Stimulated activated CD4-positive, alpha-beta T cell treated with anti-CD3 and anti-CD28 coated beads, TNF-alpha, amount 100 ng/mL, for 1 hour (primary cell): ENCODE measurements at regions not wholly inside any gene's neighbourhood (a gene's known extent, or its start where the extent isn't known, plus 50 kb on each side); places are given as distances from the start of the nearest gene placed in this dataset.

Experiments
- DNase-seq, 3 donors: peaks; one replicate each; pipeline ENCODE4 v3.0.0-alpha.2; 2020; ENCODE audit warnings: low read depth in 3 of 3, low spot score in 1 of 3

DNA sequence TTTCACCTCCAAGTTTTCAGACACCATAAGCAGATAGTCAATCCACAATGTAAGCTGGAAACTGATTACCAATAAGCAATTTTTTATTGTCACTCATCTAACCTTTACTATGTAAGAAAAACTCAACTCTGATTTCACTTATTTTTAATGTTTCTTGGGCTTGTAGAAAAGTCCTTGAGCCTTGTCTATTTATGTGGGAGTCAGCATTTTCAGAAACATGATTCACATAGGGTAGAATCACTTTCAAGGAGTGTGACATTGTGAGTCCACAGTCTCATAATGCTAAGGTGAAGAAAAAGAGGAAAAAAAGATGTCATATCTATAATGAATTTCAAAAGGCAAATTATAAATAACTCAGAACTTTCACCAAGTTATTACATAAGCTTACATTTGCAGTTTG lies 2167.9 kb upstream of the C9orf72 start:
- no peak for DNase-seq

DNA sequence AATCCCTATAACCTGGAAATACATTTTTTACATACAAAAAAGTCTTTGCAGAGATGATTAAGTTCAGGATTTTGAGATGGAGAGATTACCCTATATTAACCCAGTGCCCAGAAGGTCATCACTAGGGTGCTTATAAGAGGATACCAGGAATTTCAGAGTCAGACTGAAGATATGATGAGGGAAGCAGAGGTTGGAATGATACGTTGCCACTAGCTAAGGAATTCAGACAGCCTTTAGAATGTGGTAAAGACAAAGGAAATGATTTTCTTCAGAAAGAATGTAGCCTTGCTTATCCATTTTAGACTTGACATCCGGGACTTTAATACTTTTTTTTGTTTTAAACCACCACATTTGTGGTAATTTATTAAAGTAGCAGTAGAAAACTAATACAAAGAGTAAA lies 2176.8 kb upstream of the C9orf72 start:
- DNase-seq: no peak

DNA sequence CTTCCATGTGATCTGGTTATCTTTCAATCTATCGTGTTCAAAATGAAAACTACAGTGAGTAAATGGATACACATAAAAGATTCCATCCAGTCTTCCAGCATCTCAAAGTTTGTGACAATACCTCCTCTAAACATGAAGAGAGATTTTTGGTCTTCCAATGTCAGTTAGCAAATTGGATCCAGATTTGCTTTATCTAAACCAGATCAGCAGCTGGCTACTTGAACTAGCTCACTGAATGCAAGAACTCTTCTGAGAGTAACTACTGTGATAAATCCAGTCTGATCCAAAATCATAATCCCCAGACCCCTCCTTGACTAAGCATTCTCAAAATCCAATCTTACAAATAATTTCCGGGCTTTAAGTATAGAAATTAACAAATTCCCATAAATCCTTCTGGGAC lies 2177.9 kb upstream of the C9orf72 start:
- no peak for DNase-seq

DNA sequence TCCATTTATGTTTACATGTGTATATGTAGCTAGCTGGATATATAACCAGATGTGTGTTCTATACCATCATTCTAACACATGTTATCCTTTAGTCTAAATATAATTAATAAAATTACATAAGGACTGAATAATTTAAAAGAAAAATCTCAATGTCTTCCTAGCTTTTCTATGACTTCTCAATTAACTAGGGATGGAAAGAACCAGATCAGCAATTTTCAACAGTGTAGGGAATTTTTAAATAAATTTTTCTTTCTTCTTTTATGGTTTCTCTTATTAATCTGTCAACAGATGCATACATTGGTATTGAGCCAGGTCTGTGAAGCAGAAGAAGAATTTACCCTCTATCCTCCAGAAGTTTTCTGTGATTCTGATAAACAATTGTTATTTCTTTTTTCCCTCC lies 2180.4 kb upstream of the C9orf72 start:
- DNase-seq: no peak

DNA sequence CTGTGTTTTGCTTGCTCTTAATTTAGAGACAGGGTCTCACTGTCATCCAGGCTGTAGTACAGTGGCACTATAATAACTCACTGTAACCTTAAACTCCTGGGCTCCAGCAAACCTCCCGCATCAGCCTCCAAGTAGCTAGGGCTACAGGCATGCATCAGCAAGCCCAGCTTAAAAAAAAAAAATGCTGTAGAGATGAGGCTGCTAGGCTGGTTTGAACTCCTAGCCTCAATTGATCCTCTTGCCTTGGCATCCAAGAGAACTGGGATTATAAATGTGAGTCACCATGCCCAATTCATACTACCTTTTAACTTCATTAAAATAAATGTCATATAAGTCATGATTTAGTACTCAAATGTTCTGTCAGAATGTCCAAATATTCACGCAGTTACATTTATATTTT lies 2195.7 kb upstream of the C9orf72 start:
- DNase-seq: no peak

DNA sequence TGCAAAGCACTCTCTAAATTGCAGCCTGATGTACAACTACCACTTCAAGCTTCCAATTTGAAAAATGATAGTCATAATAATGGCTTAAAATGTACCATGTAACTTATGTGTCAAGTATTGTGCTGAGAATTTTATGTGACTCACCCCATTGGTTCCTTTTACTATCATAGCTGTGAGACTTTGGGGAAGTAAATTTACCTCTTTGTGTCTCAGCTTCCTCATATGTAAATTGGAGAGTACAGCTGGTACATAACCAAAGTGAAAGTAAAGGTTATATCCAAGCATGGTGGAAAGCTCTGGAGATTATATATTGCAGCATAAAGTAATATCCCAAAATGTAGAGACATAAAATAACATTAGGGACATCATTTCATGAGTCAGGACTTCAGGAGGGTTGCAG lies 2200.4 kb upstream of the C9orf72 start:
- no peak for DNase-seq

DNA sequence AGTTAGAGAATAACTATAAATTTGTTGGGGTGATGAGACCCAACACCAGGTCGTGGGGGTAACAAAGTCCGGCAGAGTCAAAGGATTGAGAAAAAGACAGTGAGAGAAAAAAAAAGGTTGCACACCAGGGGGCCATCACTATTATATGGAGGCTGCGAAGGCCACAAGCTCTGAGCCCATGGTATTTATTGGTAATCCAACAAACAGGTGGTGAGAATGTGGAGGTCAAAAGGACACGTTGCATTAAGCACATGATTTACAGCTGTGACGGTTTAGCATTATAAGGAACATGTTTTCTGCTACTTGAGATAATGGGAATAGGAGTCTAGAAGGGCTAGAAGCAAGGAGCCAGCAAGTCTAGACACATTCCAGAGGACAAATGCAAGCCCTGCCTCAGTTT lies 2202.2 kb upstream of the C9orf72 start:
- no peak for DNase-seq

DNA sequence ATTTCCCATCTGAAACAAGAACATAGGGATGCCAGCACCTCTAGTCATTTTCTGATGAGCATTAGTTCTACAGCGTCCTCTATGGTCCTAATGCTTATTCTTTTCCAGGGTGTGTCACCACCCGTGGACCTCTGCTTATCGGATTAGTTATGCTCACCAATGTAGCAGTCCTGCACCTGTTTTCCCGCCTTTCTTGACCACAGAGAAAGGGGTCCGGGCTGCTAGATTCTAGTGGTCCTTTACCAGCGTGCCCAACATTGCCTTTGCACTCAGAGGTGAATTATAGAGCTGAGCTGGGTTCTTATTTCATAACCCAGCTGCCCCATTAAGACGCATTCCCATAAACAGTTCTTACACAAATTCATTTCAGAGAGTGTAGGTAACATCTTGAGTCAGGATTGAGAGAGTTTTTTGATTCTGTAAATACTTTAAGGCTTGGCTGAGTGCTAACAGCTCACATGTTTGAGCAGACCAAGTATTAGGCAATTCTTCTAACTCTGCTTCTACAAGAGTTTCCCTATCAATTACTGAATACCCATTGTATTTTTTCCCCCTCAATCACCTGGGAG lies 2205.1 kb upstream of the C9orf72 start:
- DNase-seq: no peak

DNA sequence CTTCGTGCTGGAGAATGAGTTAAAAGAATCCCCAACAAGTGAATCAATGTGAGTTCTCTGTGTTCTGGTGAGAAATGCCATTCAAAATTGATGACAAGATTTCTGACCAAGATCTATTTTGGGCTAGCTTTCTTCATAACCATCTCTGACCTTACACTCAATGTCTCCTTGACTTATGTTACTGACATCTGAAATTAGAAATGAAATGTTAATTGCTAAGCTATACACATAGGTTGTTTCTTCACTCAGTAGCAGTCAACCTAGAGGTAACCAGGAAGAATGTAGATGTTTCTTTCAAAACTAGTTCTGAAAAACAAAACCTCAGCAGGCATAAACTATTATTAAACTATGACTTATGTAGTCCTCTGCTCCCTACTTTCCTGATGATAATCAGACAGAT lies 2220.7 kb upstream of the C9orf72 start:
- DNase-seq: no peak

DNA sequence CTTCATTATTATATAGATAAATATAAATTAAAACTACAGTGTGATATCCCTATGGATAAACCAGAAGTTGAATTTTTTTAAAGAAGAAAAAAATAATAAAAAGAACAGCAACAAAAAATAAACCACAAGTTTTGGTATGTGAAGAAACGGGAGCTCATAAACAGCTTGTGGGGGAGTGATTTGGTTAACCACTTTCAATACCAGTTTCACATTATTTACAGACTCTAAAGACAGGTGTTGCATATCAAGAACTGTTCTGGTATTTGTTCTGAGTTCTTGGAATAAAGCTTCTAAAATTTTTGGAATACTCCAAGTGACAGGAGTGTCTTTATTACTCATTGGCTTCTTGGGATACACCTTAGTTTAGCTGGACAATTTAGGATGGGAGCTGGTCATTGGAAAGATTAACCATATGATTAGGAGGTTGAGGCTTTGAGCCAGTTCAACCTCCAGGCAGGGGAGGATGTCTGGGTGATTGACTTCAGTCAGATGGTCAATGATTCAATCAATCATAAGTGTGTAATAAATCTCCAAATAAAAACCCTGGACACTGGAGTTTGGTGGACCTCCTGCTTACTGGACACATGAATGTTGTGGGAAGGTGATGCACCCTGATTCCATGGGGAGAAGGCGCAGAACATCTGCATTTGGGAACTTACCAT lies 2223.1 kb upstream of the C9orf72 start:
- DNase-seq: no peak

DNA sequence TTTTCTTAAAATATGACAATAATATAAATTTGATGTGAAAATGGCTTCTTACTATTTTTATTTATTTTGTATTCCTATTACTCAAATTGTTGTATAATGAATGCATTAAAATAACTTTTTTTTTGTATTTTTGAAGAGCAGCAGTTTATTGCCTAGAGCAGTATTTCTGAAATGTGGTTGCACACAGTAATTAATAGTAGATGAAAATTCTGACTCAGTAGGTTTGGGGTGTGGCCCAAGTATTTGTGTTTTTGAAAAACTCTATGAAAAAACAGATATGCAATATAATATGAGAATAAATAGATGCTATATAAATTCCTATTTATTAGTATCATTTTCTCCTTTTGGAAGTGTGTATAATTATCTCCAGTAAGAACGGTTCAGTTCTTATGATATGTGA lies 2225.3 kb upstream of the C9orf72 start:
- no peak for DNase-seq

DNA sequence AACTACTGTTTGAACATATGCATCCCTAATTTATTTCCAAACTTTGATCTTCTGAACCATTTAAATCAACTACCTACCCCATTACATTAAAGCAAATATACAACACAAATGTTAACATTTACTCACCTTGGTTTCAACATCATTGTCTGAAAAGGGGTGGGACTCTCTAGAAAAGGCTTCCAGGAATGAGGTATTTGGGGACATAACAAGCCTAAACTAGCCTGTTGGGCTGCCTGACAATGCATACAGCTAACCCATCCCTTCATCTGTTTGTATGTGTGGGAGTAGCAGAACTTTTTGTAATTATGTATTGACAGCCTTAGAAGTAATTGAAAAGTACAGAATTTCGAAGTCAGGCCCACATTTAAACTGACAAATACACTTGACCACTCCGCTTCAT lies 2225.9 kb upstream of the C9orf72 start:
- no peak for DNase-seq

DNA sequence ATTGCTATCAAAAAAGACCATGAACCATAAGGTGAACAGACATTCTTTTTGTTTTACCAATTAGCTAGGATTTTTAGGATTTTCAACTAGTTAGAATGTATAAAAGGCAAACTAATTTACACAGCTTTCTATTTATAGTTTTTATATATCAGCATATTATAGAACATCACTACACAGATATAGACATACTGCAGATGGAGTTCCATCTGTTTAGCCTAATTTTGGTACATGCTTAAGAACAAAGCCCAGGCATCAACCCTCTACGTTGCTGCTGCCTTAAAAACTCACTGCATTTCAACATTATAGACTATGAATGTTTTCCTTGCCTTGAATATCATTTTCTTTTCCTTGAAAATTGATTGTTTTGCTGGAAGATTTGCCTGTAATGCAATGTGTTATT lies 2227.5 kb upstream of the C9orf72 start:
- no peak for DNase-seq

DNA sequence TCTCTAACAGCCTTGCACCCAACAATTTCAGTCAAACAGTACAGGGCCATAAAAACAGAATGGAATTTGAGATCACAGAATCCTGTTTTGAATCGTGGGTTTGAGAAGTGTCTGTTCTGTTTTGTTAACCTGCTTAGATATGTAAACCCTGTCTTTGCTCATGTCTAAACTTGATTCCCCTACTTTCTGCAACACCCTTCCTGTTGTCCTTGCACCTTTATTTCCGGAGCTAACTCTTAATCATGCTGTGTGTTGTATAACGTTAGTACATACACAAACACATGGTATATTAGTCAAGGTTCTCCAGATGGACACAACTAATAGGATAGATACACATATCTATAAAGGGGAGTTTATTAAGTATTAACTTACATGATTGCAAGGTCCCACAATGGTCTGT lies 2229.2 kb upstream of the C9orf72 start:
- no peak for DNase-seq

DNA sequence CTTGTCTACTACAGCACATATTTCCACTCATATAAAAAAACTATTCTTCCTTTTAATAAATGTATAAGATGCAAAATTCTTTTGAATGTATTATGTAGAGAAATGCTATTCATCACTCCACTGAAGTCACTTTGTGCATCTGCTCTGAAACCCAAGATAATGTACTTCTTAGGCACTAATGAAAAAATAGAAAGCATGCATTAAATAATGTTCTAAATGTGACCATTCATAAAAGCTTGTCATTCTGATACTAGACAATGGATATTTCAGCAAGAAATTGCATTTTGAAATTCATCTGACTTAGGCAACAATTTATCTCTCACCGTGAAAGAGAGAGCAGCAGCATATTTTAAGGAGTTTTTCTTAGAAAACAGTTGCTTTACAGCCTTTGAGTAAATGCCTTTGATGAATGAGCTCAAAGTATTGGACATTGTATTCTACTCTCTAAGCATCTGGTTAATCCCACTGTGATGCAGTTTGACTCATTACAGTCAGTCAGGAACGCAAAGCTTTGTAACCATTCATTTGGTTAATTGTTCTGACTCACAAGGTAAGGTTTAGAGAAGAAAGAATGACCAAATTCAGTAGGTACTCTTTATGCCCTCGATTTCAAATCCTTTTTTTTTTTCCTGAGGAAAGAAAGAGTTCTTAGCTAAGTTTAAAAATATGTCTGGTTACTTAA lies 2233.8 kb upstream of the C9orf72 start:
- DNase-seq: no peak

DNA sequence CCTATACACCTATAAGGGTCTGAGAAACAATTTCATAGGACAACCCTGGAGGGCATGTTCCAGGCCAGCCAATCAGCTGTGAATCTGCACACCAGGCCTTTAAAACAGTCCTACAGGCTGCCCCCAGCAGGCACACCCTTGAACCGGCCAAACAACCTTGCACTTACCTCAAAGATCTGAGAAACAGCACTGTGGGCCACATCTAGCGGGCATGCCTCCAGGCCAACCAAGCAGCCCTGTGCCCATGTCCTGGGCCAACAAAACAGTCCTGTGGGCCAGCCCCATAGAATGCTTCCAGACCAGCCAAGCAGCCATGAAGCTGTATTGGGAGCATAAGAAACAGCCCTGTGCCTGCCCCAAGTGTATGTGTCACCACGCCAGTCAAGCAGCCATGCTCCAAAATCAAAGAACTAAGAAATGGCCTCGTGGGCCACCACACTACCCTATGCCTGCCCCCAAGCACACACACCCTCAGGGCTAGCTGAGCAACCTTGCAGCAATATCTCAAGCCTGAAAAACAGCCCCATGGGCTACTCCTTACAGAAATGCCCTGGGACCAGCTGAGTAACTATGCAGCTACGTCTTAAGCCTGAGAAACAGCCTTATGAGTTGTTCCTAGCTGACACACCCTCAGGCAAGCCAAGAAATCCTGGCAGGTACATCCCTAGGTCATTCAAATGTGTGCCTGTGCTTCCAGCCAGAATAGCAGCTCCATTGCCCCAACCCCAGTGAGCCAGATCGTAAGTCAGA lies 2243.8 kb upstream of the C9orf72 start:
- DNase-seq: no peak

DNA sequence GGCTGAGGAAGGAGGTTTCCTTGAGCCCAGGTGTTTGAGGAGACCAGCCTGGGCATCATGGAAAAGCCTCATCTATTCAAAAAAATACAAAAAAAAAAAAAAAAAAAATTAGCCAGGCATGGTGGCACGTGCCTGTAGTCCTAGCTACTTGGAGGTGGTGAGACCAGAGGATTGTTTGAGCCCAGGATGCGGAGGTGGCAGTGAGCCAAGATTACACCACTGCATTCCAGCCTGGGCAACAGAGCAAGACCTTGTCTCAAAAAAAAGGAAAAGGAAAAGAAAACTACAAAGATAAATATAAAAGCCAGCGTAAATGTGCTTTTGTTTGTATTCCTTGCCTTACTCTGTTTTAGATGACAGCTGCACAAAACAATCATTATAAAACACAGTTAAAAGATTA lies 2249.2 kb upstream of the C9orf72 start:
- DNase-seq: no peak

DNA sequence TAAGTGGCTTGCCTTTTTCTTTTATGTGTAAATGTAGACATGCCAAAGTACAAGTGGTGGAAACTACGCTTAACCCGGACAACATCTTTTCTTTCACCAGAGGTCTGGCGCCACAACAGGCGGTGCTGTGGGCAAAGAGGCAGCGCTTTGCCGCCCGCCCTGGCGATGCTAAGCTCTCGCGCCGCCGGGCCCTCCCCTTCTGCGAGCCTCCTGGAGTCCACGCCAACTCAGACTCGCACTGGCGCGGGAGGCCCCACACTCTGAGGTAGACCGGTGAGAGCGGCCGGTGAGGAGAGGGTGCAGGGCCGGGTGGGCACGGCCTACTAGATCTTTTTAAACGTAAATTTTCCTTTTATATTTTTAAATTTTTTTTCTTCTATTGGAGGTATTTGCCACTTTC lies 2253.1 kb upstream of the C9orf72 start:
- DNase-seq: no peak

DNA sequence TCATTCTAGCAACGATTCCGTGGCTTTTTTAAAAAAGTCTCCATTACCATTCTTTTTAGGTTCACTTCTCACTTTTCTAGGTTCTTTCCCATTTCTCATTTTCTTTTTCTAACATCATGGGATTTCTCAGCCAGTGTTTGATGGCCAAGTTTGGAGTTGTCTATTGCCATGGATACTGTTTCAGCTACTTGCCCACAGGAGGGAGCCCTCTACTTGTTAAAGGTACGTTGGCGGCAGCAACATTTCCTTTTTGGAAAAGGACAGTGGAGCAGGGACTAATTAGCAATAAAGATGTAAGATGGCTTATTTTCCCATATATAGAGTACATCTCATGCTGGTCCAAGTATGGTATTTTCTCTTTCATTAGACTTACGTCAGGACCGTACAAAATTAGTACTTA lies 2257.5 kb upstream of the C9orf72 start:
- no peak for DNase-seq

DNA sequence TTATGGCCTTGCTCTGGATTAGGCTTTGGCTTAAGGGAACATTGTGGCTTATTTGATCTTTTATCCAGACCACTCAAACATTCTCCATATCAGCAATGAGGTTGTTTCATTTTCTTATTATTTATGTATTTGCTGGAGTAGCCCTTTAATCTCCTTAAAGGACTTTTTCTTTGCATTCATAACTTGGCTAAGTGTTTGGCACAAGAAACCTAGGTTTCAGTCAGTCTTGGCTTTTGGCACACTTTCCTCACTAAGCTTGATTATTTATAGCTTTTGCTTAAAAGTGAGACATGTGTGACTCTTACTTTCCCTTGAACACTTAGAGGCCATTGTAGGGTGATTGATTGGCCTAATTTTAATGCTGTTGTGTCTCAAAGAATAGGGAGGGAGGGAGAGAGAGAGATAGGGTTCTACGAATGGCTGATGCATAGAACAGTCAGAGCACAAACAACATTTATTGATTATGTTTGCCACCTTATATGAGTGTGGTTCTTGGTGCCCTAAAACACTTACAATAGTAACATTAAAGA lies 2265.3 kb upstream of the C9orf72 start:
- no peak for DNase-seq

DNA sequence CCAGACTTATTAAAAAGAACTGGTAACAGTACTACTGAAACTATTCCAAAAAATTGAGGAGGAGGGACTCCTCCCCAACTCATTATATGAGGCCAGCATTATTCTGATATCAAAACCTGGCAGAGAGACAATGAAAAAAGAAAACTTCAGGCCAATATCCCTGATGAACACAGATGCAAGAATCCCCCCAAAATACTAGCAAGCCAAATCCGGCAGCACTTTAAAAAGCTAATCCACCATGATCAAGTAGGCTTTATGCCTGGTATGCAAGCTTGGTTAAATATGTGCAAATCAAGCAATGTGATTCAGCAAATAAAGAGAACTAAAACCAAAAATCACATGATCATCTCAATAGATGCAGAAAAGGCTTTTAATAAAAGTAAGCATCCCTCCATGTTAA lies 2271.0 kb upstream of the C9orf72 start:
- DNase-seq: no peak

DNA sequence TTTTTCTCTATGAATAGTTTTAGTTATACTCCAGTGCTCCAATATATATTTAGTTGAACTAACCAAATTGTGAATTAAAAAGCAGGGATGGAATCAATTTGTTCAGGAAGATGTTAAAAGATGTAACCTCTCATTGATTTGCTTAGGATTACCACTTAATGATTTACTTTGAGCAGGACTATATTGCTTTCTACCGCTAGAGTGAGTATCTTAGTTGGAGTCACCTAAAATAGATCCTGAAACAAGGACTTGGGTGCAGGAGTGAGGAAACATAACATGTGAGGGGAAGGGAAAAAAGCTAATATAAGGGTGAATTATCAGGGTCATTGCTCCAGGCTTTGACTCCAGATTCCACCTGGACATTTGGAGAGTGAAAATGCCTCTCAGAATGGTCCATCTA lies 2277.4 kb upstream of the C9orf72 start:
- no peak for DNase-seq
